HG03432 (cell line): ENCODE measurements at regions not wholly inside any gene's neighbourhood (a gene's known extent, or its start where the extent isn't known, plus 50 kb on each side); places are given as distances from the start of the nearest gene placed in this dataset.

ENCODE experiments used
- ATAC-seq: cut with Tn5 transposase; IDR thresholded peaks from one replicate; pipeline ENCODE4 v1.9.1; 2021; ENCODE audit warnings: mild to moderate bottlenecking, moderate library complexity; ENCODE audit not compliant: unreplicated experiment

- ATAC-seq, result peak; percentile 32
These were observed 277.7 kb downstream of the ARAP2 start for GRCh38 chr4:35966566-35966965.

GRCh38 chr4:35970366-35970960 lies 273.9 kb downstream of the ARAP2 start:
- ATAC-seq, result peak; percentile 74

- ATAC-seq, result no peak
These were observed 271.5 kb downstream of the ARAP2 start for GRCh38 chr4:35972814-35973213.

- peak; percentile 85 for ATAC-seq
These were observed 268.5 kb downstream of the ARAP2 start for GRCh38 chr4:35975617-35976355.

GRCh38 chr4:35978551-35978950 lies 265.8 kb downstream of the ARAP2 start:
- ATAC-seq, result no peak

GRCh38 chr4:35982318-35982717 lies 262.0 kb downstream of the ARAP2 start:
- no peak for ATAC-seq

- no peak for ATAC-seq
These were observed 257.8 kb downstream of the ARAP2 start for GRCh38 chr4:35986537-35986936.

- no peak for ATAC-seq
These were observed 250.7 kb downstream of the ARAP2 start for GRCh38 chr4:35993606-35994005.

- no peak for ATAC-seq
These were observed 243.3 kb downstream of the ARAP2 start for GRCh38 chr4:36000941-36001557.

- ATAC-seq, result no peak
These were observed 241.3 kb downstream of the ARAP2 start for GRCh38 chr4:36003051-36003450.

- no peak for ATAC-seq
These were observed 240.0 kb downstream of the ARAP2 start for GRCh38 chr4:36004204-36004851.

GRCh38 chr4:36006226-36006625 lies 238.1 kb downstream of the ARAP2 start:
- ATAC-seq, result no peak

- no peak for ATAC-seq
These were observed 233.9 kb downstream of the ARAP2 start for GRCh38 chr4:36010397-36010929.

- no peak for ATAC-seq
These were observed 232.9 kb downstream of the ARAP2 start for GRCh38 chr4:36011381-36011780.

GRCh38 chr4:36012503-36012902 lies 231.8 kb downstream of the ARAP2 start:
- ATAC-seq, result no peak

- ATAC-seq, result no peak
These were observed 231.1 kb downstream of the ARAP2 start for GRCh38 chr4:36013206-36013605.
